Heart left ventricle (tissue), 16 donors: ENCODE measurements at regions not wholly inside any gene's neighbourhood (a gene's known extent, or its start where the extent isn't known, plus 50 kb on each side); places are given as distances from the start of the nearest gene placed in this dataset.

Experiments
- ATAC-seq, 4 donors: fragments of 200-7000 bp; cut with Tn5 transposase; one replicate each; pipeline ENCODE4 v1.9.1; 2020 to 2022; ENCODE audit warnings: moderate library complexity in 4 of 4, mild to moderate bottlenecking in 3 of 4, moderate number of reproducible peaks in 1 of 4
- DNase-seq, 5 donors: peaks; one replicate each; pipeline ENCODE4 v3.0.0-alpha.2; 2020
- H3K27ac ChIP-seq, 12 donors: fragments of 200-600 bp; sonication (generic) in 4 of 12; one replicate each; pipeline versions ENCODE4 v1.5.0 to v1.8.0; 2016 to 2022; ENCODE audit warnings: mild to moderate bottlenecking in 2 of 12
- H3K27me3 ChIP-seq, 9 donors: fragments of 200-600 bp; sonication (generic) in 2 of 9; one replicate each; pipeline versions ENCODE4 v1.5.1 to v1.8.0; 2016 to 2022; ENCODE audit warnings: mild to moderate bottlenecking in 3 of 9
- H3K36me3 ChIP-seq, 9 donors: fragments of 200-600 bp; sonication (generic) in 2 of 9; one replicate each; pipeline versions ENCODE4 v1.5.0 to v1.8.0; 2018 to 2022; ENCODE audit warnings: mild to moderate bottlenecking in 2 of 9
- H3K4me1 ChIP-seq, 12 donors: fragments of 200-600 bp; sonication (generic) in 4 of 12; one replicate each; pipeline versions ENCODE4 v1.5.0 to v1.8.0; 2016 to 2022; ENCODE audit warnings: mild to moderate bottlenecking in 3 of 12
- H3K4me3 ChIP-seq, 12 donors: fragments of 200-600 bp; sonication (generic) in 4 of 12; one replicate each; pipeline versions ENCODE4 v1.5.0 to v1.8.0; 2017 to 2022; ENCODE audit warnings: mild to moderate bottlenecking in 9 of 12, moderate library complexity in 4 of 12
- H3K9me3 ChIP-seq, 12 donors: fragments of 200-600 bp; sonication (generic) in 4 of 12; one replicate each; pipeline versions ENCODE4 v1.5.0 to v1.8.0; 2016 to 2022; ENCODE audit warnings: mild to moderate bottlenecking in 1 of 12
- POLR2A ChIP-seq, 2 donors: fragments of 450-650 bp; IDR thresholded peaks; one replicate each; pipeline ENCODE4 v1.6.1; 2017; ENCODE audit warnings: antibody characterized with exemption in 2 of 2, mild to moderate bottlenecking in 2 of 2, moderate library complexity in 2 of 2
- WGBS, 4 donors: extraction: QIAGEN DNeasy Blood & Tissue Kit in 2 of 4; methylation state at CpG; one replicate each; pipeline versions ENCODE4 v1.1.5 to v1.1.7; 2013 to 2018; 5-methylcytosine and 5-hydroxymethylcytosine counted together
- intact Hi-C, 10 donors: fragments of 100-400 bp; cut with DNase I; formaldehyde crosslinking; loops; one replicate each; pipeline versions ENCODE4 v1.11.1 to v1.14.2; 2022
- TF ChIP-seq, protein P1 (sequence below), 12 donors: fragments of 200-600 bp; sonication (generic) in 4 of 12; IDR thresholded peaks; one replicate each; pipeline versions ENCODE4 v1.5.0 to v1.8.0; 2018 to 2022; ENCODE audit warnings: antibody characterized with exemption in 12 of 12, mild to moderate bottlenecking in 5 of 12
- donor health status: ischemic (EF 13 %, LVEDD 7.1; RV severe dilation, severe dysfunction).
- donor health status: healthy with polysubstance abuse.
- donor health status: DM: no; HTN: yes; CAD: no.
- donor health status: DM: no; HTN: no; CAD: no.
- donor health status: ischemic (EF 25% LVEDD 6.9; RV normal size, moderate dysfunction).
- donor health status: ischemic (EF 25% LVEDD 5.7; RV mildly dilated, moderate dysfunction).
- donor health status: healthy.
- donor health status: DM: yes; HTN: yes; CAD: no.
- donor health status: ischemic (EF 35%, LVEDD 5.7; RV mildly dilated, moderate dysfunction).
- donor health status: nonischemic (EF 11% LVEDD 7.7; RV severe dilation, severe dysfunction).
- donor health status: DM: yes; HTN: yes; CAD: no.
- donor health status: PGD.
- donor health status: ischemic (EF 29% LVEDD 5.4; RV normal size, mild dysfunction).
- donor health status: nonischemic (EF 23%, LVEDD 6.1; RV moderate dilation, normal function).

DNA sequence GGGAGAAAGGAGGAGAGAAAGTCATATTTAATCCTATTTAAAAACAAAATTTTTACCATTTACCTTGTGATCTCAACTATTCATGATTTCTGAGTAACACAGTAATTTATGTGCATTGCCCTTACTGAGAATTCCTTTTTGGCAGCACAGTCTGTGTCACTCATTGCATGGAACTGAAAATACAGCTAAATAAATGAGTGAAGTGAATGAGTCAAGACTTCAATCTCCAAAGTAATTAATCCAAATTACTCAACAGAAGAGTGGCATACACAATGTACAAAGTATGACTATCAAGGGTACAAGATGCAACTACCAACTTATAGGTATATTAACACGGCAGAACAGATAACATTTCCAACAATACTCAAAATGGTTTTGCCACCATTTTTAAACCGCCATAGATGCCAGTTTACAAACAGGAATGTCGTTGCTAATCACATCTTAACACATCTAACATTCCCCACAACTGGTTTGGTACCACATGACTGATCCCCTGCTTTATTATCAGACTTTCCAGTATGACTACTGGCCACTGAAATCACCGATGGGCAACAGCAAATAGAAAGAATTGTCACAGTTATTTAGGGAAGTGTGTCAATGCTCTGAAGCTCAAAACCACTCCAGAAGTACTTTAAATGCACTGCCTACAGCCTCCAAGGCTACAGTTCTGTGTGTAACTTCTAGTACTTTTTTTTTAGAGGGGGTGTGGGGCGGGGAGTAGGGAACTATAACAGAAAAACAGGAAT, 410.4 kb downstream of the SHQ1 start:
- ATAC-seq (peak in 3 of 4 donors; percentile 36 to 52 (median 42)), DNase-seq (no peak)
- Histone ChIP-seq H3K4me3 (no peak overlapping the region), H3K4me1 (peaks cover 0 to 44% (median 25%) of the 10 kb centered on the region in 12 donors), H3K36me3 (peaks cover 0 to 15% (median 0%) of the 10 kb centered on the region in 9 donors), H3K27ac (no peak overlapping the region), H3K27me3 (no peaks in the 10 kb centered on the region), H3K9me3 (no peaks in the 10 kb centered on the region)
- intact Hi-C loops = no loop called here
- WGBS, 4 donors = 64 to 73% (median 68%) methylated on average over 5 of the region's 5 CpGs
- TF ChIP-seq, protein P1, sequence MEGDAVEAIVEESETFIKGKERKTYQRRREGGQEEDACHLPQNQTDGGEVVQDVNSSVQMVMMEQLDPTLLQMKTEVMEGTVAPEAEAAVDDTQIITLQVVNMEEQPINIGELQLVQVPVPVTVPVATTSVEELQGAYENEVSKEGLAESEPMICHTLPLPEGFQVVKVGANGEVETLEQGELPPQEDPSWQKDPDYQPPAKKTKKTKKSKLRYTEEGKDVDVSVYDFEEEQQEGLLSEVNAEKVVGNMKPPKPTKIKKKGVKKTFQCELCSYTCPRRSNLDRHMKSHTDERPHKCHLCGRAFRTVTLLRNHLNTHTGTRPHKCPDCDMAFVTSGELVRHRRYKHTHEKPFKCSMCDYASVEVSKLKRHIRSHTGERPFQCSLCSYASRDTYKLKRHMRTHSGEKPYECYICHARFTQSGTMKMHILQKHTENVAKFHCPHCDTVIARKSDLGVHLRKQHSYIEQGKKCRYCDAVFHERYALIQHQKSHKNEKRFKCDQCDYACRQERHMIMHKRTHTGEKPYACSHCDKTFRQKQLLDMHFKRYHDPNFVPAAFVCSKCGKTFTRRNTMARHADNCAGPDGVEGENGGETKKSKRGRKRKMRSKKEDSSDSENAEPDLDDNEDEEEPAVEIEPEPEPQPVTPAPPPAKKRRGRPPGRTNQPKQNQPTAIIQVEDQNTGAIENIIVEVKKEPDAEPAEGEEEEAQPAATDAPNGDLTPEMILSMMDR (IDR thresholded peaks at IDR 0.05) = no peak
- TF ChIP-seq POLR2A (IDR thresholded peaks at IDR 0.05) = no peak

DNA sequence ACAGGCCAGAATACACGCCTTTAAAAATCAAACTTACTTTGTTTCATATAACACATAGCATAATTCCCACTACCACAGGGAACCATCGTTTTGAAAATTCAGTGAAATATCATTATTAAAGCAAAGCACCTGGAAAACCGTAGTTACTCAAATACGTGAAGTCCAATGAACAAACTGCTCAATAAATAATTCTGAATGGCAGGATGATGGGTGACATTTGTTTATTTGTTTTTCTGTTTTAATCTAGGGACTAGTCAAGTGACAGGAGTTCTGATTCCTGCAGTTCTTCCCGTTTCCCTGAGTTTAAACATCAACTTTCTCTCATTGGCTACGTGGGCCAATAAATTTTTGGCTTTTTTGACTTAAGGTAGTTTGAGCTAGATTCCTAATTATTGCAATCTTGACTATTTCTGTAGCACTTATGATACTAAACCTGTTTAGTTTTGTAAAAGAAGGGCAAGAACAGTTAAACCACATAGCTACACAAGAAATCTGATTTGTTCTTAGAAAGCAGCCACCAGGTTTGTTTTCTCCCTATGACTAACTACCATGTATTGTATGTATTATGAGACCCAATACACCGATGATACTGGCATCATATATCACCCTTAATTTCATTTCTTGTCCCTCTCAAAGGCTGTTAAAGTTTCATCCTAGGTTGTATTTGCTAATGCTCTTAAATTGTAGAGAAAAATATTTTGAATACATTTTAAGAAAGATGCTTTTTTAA, 411.2 kb downstream of the SHQ1 start:
- WGBS, 4 donors = 75 to 77% (median 76%) methylated on average over 7 of the region's 7 CpGs
- intact Hi-C loops = no loop called here
- Histone ChIP-seq H3K27me3 (no peaks in the 10 kb centered on the region), H3K27ac (no peak overlapping the region), H3K9me3 (no peaks in the 10 kb centered on the region), H3K4me1 (peaks cover 0 to 44% (median 22%) of the 10 kb centered on the region in 12 donors), H3K36me3 (peaks cover 0 to 15% (median 0%) of the 10 kb centered on the region in 9 donors), H3K4me3 (no peak overlapping the region)
- ATAC-seq (no peak), DNase-seq (no peak)
- no peak for TF ChIP-seq POLR2A (IDR thresholded peaks at IDR 0.05)
- TF ChIP-seq, protein P1 (IDR thresholded peaks at IDR 0.05) = no peak

DNA sequence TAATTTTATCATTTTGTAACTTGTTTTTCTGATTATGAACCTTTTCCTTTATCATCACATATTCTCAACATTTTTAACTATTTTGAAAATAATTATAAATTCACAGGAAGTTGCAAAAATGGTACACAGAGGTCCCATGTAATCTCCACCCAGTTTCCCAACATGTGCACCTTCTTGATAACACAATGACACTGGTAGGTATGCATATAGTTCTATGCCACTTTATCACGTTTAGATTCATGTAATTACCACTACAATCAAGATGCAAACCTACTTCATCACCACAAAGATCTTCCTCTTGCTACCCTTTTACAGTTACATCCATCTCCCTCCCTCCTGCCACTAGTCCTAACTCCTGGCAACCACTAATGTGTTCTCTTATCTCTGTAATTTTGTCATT, 413.9 kb downstream of the SHQ1 start:
- intact Hi-C loops = no loop called here
- no peak overlapping the region for H3K4me3 ChIP-seq
- no peak overlapping the region for H3K27ac ChIP-seq
- TF ChIP-seq, protein P1 (IDR thresholded peaks at IDR 0.05) = no peak
- no peak for TF ChIP-seq POLR2A (IDR thresholded peaks at IDR 0.05)
- no peak for ATAC-seq
- peaks cover 0 to 8% (median 0%) of the 10 kb centered on the region in 9 donors for H3K36me3 ChIP-seq
- 48 to 62% (median 58%) methylated on average over 1 of the region's 1 CpG for WGBS, 4 donors
- no peaks in the 10 kb centered on the region for H3K9me3 ChIP-seq
- H3K4me1 ChIP-seq = peaks cover 0 to 38% (median 22%) of the 10 kb centered on the region in 12 donors
- DNase-seq = no peak
- H3K27me3 ChIP-seq = no peaks in the 10 kb centered on the region

DNA sequence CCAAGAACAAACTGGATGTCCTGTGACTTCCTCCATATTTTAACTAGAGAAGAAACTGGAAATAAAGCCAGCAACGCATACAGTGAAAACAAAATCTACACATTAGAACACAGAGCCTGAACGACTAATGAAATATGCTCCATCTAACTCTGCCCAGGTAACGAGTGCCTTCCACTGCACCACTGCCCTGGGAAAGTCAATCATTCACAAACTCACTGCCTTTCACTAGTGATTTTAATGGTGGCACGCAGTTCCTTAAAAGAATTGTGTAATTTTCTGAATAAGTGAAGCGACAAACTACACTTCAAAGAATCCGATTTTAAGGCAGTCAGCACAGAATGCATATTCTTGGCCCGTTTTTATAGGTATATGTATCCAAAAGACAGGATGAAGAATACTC, 416.0 kb downstream of the SHQ1 start:
- WGBS, 4 donors = 94 to 97% (median 95%) methylated on average over 7 of the region's 7 CpGs
- no peaks in the 10 kb centered on the region for H3K27me3 ChIP-seq
- intact Hi-C loops = no loop called here
- DNase-seq = no peak
- no peak overlapping the region for H3K27ac ChIP-seq
- no peak for ATAC-seq
- H3K4me3 ChIP-seq = no peak overlapping the region
- H3K36me3 ChIP-seq = no peaks in the 10 kb centered on the region
- H3K9me3 ChIP-seq = no peaks in the 10 kb centered on the region
- no peak for TF ChIP-seq POLR2A (IDR thresholded peaks at IDR 0.05)
- TF ChIP-seq, protein P1 (IDR thresholded peaks at IDR 0.05) = no peak
- peaks cover 0 to 40% (median 20%) of the 10 kb centered on the region in 12 donors for H3K4me1 ChIP-seq
